ENCODE measurements at regions not wholly inside any gene's neighbourhood (a gene's known extent, or its start where the extent isn't known, plus 50 kb on each side); places are given as distances from the start of the nearest gene placed in this dataset.

DNA sequence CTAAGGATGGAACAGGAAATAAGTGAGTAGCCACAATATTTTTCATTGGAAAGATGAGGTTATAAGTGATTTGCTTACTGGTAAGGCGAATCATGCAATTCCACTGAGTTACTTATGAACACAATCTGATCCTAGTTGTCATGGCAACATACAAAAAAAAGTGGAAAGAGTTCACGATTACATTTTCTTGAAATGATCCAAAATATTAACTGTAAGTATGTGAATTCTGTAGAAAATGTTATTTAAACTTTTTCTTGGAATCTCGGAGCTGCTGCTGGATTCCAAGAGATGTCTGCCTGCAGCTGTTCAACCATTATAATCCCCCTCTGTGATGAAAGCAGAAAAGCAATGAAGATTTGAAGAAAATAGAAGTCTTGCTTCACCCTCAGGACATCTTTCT, 120.5 kb downstream of the KBTBD8 start:
- no peak for DNase-seq
- Histone ChIP-seq H3K27ac (ENCODE audit: low read length in 2 of 2) (no peak overlapping the region), H4K20me1 (ENCODE audit: control insufficient read depth, insufficient read depth, low read length, poor library complexity, severe bottlenecking) (no peaks in the 10 kb centered on the region), H3K4me1 (ENCODE audit: control insufficient read depth in 2 of 2, insufficient read depth in 2 of 2, low read length in 2 of 2) (no peaks in the 10 kb centered on the region), H3K9ac (ENCODE audit: low read length) (no peak overlapping the region), H2AFZ (ENCODE audit: insufficient read depth, low read depth, low read length, poor library complexity, severe bottlenecking) (no peak overlapping the region), H3K27me3 (replicated peaks in 1 of 4; ENCODE audit: control extremely low read depth in 1 of 4, control insufficient read depth in 3 of 4, insufficient read depth in 4 of 4, low read length in 3 of 4) (peaks cover 0 to 6% (median 2%) of the 10 kb centered on the region in 4 experiments), H3K36me3 (replicated peaks in 1 of 2; ENCODE audit: control extremely low read depth in 1 of 2, control insufficient read depth in 1 of 2, extremely low read depth in 1 of 2, insufficient read depth in 2 of 2, low read length in 1 of 2) (no peaks in the 10 kb centered on the region), H3K4me3 (ENCODE audit: control extremely low read depth in 1 of 5, extremely low read depth in 1 of 5, insufficient read depth in 1 of 5, low read depth in 2 of 5, low read length in 4 of 5) (no peak overlapping the region), H3K9me3 (ENCODE audit: control extremely low read depth in 1 of 3, control insufficient read depth in 2 of 3, insufficient read depth in 1 of 3, low read length in 2 of 3) (no peaks in the 10 kb centered on the region), H3K79me2 (ENCODE audit: control insufficient read depth, insufficient read depth, low read length) (no peaks in the 10 kb centered on the region), H3K4me2 (replicated peaks; ENCODE audit: low read depth, low read length, poor library complexity, severe bottlenecking) (no peak overlapping the region)
- ChIA-PET CTCF (interaction anchor here (1.2 kb wide), 1 partner anchor 147 kb away, joined by 5 read pairs; no protein-coding TSS in a partner anchor), POLR2A (no interaction called here)
- no CpG with 5 or more reads among the region's 3 CpGs for WGBS (ENCODE audit: insufficient coverage)
- no peak overlapping the region for H3K4me3 Mint-ChIP-seq
- H3K27ac Mint-ChIP-seq, result no peak overlapping the region
- intact Hi-C loops (cut with micrococcal nuclease), result loop anchor here (10.0 kb wide), 1 partner anchor 566 kb away; no protein-coding TSS in a partner anchor
- peaks cover 1% of the 10 kb centered on the region for H3K4me1 Mint-ChIP-seq
- ATAC-seq (ENCODE audit: low read depth), result no peak
- no peaks in the 10 kb centered on the region for H3K9me3 Mint-ChIP-seq (ENCODE audit: insufficient read depth)
- no peak for TF ChIP-seq EZH2 (IDR thresholded peaks at IDR 0.05; ENCODE audit: borderline replicate concordance, insufficient read depth, low read depth, low read length, poor library complexity, severe bottlenecking)
- TF ChIP-seq, protein P1, sequence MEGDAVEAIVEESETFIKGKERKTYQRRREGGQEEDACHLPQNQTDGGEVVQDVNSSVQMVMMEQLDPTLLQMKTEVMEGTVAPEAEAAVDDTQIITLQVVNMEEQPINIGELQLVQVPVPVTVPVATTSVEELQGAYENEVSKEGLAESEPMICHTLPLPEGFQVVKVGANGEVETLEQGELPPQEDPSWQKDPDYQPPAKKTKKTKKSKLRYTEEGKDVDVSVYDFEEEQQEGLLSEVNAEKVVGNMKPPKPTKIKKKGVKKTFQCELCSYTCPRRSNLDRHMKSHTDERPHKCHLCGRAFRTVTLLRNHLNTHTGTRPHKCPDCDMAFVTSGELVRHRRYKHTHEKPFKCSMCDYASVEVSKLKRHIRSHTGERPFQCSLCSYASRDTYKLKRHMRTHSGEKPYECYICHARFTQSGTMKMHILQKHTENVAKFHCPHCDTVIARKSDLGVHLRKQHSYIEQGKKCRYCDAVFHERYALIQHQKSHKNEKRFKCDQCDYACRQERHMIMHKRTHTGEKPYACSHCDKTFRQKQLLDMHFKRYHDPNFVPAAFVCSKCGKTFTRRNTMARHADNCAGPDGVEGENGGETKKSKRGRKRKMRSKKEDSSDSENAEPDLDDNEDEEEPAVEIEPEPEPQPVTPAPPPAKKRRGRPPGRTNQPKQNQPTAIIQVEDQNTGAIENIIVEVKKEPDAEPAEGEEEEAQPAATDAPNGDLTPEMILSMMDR (IDR thresholded peaks at IDR 0.05), result no peak
- peaks cover 18% of the 10 kb centered on the region for H3K27me3 Mint-ChIP-seq

DNA sequence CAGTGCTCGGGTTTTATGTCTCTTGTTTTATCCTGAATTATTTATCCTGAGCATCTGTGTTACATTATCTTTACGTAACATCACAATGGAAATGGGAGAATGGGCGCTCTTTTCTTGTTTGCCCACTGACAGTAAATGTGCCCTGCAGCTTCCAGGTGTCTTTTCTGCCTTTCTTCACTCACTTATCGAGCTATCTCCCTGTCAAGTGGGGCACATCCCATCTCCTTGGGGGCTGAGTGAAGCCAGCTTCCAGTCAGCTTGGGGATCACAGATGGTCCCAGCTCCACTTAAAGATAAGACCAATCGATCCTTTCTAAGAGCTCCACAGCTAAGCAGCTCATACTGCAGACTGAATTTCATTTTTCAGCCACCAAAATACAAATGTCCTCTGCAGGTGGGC, 125.8 kb downstream of the KBTBD8 start:
- Histone ChIP-seq H3K36me3 (replicated peaks in 1 of 2; ENCODE audit: control extremely low read depth in 1 of 2, control insufficient read depth in 1 of 2, extremely low read depth in 1 of 2, insufficient read depth in 2 of 2, low read length in 1 of 2) (no peaks in the 10 kb centered on the region), H4K20me1 (ENCODE audit: control insufficient read depth, insufficient read depth, low read length, poor library complexity, severe bottlenecking) (no peaks in the 10 kb centered on the region), H3K4me3 (ENCODE audit: control extremely low read depth in 1 of 5, extremely low read depth in 1 of 5, insufficient read depth in 1 of 5, low read depth in 2 of 5, low read length in 4 of 5) (no peak overlapping the region), H3K27me3 (replicated peaks in 1 of 4; ENCODE audit: control extremely low read depth in 1 of 4, control insufficient read depth in 3 of 4, insufficient read depth in 4 of 4, low read length in 3 of 4) (no peaks in the 10 kb centered on the region), H3K79me2 (ENCODE audit: control insufficient read depth, insufficient read depth, low read length) (no peaks in the 10 kb centered on the region), H3K9me3 (ENCODE audit: control extremely low read depth in 1 of 3, control insufficient read depth in 2 of 3, insufficient read depth in 1 of 3, low read length in 2 of 3) (peaks cover 4 to 6% (median 5%) of the 10 kb centered on the region in 3 donors), H3K27ac (ENCODE audit: low read length in 2 of 2) (no peak overlapping the region), H2AFZ (ENCODE audit: insufficient read depth, low read depth, low read length, poor library complexity, severe bottlenecking) (no peak overlapping the region), H3K9ac (ENCODE audit: low read length) (no peak overlapping the region), H3K4me2 (replicated peaks; ENCODE audit: low read depth, low read length, poor library complexity, severe bottlenecking) (no peak overlapping the region), H3K4me1 (ENCODE audit: control insufficient read depth in 2 of 2, insufficient read depth in 2 of 2, low read length in 2 of 2) (no peaks in the 10 kb centered on the region)
- intact Hi-C loops (cut with micrococcal nuclease), result no loop called here
- no peak overlapping the region for H3K27ac Mint-ChIP-seq
- CTCF ChIA-PET, result interaction anchor here (0.9 to 3.1 kb wide), 3 partner anchors 11 to 152 kb away, joined by 3 to 28 read pairs (median 4); no protein-coding TSS in a partner anchor
- H3K4me3 Mint-ChIP-seq, result no peak overlapping the region
- TF ChIP-seq, protein P1 (IDR thresholded peaks at IDR 0.05), result no peak
- TF ChIP-seq EZH2 (IDR thresholded peaks at IDR 0.05; ENCODE audit: borderline replicate concordance, insufficient read depth, low read depth, low read length, poor library complexity, severe bottlenecking), result no peak
- DNase-seq (no peak), ATAC-seq (ENCODE audit: low read depth) (no peak)
- peaks cover 4% of the 10 kb centered on the region for H3K27me3 Mint-ChIP-seq
- H3K9me3 Mint-ChIP-seq (ENCODE audit: insufficient read depth), result peaks cover 7% of the 10 kb centered on the region
- no peaks in the 10 kb centered on the region for H3K4me1 Mint-ChIP-seq
- POLR2A ChIA-PET, result no interaction called here
- WGBS (ENCODE audit: insufficient coverage), result 87% methylated on average over 5 of the region's 5 CpGs
